ENCODE measurements at regions not wholly inside any gene's neighbourhood (a gene's known extent, or its start where the extent isn't known, plus 50 kb on each side); places are given as distances from the start of the nearest gene placed in this dataset.

DNA sequence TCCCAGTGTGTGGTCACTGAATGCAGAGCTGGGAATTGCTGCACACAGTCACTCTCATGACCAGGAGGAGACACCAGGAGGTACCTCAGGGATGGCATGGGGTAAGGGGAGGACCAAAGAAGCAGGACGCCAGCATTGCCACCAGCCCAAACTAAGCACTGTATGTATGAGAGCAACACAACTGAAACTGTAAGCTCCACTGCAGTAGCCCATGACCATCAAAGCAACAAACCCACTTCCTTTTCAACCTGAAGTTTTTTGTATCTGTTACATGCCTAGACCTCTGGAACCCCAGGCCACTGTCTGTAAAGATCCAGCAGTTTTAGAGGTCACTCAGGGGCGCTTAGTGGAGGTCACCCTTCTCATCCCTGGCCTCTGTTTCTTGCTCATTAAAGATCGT lies 164.3 kb downstream of the SETD4 start:
- DNase-seq (ENCODE audit: low read depth) = no peak

DNA sequence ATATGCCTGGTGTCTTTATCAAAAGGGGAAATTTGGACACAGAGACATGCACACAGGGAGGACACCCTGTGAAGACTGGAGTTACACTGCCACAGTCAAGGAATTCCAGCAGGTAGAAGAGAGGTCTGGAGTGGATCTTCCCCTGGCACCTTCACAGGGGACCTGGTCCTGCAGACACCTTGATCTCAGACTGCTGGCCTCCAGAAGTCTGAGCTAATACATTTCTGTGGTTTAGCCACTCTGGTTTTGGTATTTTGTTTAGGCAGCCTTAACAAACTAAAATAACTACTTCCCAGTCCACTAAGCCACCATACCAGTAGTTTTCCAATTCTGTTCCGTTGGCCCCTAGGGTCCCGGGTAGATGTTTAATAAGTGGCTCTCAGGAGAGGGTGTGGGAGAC lies 164.7 kb downstream of the SETD4 start:
- DNase-seq (ENCODE audit: low read depth) = no peak

GRCh38 chr21:35893156-35893555 lies 167.2 kb downstream of the SETD4 start:
- DNase-seq (ENCODE audit: low read depth) = no peak

DNA sequence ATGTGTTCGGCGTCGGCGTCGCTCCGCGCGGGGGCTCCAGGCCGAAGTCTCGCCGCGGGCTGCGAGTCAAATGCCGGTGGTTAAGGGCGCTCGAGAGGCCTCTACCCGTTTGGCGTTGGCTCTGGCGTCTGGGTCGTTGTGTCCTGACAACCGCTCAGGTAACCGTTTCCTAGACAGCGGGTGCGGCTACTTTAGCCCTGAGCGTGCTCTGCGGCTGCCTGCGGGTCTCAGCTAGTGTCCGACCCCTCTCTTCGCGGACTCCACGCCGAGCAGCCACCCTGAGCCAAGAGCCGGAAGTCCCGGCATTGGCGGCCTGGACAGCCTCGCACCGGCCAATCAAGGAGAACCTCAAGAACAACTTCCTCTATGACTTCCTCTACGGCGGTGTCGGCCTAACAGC lies 173.4 kb downstream of the SETD4 start:
- DNase-seq (ENCODE audit: low read depth) = no peak

DNA sequence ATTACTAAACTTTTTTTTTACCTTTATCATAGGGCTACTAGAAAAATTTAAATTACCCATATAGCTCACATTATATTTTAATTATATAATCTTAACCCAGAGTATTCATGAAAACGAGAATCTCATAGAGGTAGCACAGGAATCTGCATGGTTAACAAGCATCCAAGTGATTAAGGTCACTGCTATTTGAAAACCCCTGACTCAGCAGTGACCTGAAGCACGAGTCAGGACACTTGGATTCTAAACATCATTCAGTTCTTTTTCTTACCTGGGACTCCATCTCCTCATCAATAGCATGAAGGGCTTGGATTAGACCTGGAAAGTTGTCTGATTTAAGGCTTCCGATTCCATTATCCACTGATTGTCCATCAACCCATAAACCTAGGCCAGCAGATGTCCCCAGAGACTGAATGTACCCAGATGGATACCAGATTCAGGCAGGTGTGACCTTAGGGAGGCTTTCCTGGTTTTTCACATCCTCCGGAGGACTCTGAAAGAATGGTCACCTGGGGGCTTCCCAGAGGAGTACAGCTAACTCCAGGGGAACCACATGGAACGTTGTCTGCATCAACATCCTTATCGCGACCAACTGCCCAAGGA lies 174.3 kb downstream of the SETD4 start:
- DNase-seq (ENCODE audit: low read depth) = no peak

- DNase-seq (ENCODE audit: low read depth) = peak; percentile 41
Observed at GRCh38 chr21:35882791-35883240, 177.5 kb downstream of the SETD4 start.

- DNase-seq (ENCODE audit: low read depth) = no peak
Observed at GRCh38 chr21:35873441-35873840, 186.9 kb downstream of the SETD4 start.

DNA sequence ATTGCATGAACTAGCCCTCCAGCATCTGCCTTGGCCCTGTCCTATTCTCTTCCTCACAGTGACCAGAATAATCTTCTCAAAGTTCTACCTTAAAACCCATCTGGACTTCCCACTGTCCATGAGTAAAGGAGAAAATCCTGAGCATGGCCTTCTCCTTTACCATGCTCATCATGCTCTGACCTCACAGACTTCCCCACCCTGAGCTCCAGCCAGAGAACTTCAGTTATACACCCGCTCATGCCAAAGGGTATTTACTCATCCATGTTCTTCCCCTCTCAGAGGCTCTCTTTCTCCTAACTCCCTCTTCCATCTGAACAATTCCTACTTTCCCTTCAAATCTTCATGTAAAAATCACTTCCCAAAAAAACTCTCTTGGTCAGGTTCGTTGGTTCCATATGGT lies 188.4 kb downstream of the SETD4 start:
- no peak for DNase-seq (ENCODE audit: low read depth)

DNA sequence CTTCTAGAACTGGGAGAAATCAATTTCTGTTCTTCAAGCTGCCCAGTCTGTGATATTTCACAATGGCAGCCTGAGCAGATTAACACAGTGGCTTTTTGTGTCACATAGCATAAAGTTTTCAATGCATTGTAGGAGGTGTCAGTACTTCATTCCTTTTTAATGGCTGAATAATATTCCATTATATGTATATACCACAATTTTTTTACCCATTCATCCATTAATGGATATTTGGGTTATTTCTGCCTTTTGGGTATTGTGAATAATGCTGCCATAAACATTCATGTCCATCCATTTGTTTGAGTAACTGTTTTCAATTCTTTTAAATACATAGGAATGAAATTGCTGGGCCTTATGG lies 191.5 kb downstream of the SETD4 start:
- no peak for DNase-seq (ENCODE audit: low read depth)

- DNase-seq (ENCODE audit: low read depth) = no peak
Observed at GRCh38 chr21:35868005-35868868, 192.1 kb downstream of the SETD4 start.

DNA sequence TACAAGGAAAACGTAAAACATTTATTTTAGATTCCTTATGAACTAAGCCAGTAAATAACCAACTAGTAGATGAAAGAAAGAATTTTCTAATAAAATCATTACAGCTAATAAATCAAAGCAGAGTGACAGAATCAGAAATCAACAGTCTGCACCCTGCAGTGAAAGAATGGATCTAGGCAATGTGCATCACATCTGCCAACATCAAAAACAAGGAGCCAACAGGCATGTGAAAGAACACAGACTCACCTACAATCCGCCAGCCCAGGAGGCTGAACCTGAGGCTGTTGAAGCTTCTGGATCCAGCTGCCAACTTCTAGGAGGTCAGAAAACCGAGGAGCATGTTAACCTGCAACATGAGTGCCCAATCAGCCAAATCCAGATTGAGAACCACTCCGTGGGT lies 196.3 kb downstream of the SETD4 start:
- DNase-seq (ENCODE audit: low read depth) = no peak

GRCh38 chr21:35862969-35863368 lies 197.4 kb downstream of the SETD4 start:
- DNase-seq (ENCODE audit: low read depth) = no peak

DNA sequence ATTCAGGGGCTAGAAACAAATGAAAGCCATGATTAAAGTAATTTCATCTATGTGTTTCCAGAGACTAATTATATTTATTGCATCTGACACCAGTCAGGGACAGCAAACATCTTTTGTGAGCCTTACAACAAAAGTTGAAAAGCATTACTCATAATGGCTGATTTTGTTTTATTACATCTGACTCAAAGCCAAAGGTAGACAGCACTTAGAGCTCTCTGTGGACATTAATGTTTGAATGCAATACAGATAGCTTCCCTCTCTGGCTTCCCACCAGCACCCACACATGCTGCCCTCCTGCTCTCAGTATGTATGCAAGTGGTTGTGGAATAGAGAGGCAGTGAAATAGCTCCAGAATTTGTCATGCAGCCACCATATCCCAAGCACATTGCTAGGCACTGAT lies 198.7 kb downstream of the SETD4 start:
- DNase-seq (ENCODE audit: low read depth) = no peak

DNA sequence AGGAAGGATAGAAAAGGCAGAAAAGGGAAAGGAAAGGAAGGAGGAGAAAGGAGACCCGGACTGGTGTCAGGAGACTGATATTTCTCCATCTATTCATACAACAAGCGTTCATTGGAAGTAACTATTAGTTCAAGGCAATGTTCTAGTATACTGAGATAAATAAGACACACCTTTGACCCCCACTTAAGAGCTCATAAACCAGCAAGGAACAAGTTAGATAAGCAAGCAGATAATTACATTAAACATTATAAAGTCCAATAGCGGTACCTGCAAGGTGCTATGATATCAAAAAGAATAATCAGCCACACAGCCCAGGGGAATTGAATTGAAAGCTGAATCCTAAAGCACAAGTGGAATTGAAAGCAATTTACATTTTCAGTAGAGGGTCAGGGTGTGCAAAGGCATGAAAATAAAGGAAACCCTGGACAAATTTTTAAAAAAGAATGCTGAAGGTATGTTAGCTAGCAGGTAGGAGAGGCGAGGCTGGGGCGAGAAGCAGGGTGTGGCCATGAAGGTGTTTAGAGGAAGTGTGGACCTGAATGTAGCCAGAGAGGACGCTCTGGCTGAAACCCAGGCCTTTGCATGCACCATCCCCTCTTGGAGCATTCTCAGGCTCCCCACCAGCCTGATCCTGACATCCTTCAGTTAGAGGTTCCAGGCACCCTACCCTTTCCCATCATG lies 200.0 kb downstream of the SETD4 start:
- DNase-seq (ENCODE audit: low read depth) = no peak

DNA sequence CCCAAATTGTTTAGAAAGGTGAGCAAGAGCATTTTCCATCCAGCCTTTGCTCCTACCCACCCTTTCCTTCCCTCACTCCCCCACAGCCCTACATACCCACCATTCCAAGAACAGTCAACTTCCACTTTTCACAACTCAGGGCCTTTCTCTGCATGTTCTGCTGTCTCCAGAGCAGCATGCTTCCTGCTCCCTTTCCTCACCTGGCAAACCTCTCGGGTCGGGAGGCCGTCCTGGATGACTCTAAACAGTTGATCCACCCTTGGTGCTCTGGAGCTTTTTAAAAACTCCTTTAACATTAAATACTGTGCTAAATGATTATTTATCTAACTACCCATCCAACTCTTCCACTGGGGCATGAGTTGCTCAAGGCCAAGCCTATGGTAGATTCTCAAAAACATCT lies 200.6 kb downstream of the SETD4 start:
- no peak for DNase-seq (ENCODE audit: low read depth)

DNA sequence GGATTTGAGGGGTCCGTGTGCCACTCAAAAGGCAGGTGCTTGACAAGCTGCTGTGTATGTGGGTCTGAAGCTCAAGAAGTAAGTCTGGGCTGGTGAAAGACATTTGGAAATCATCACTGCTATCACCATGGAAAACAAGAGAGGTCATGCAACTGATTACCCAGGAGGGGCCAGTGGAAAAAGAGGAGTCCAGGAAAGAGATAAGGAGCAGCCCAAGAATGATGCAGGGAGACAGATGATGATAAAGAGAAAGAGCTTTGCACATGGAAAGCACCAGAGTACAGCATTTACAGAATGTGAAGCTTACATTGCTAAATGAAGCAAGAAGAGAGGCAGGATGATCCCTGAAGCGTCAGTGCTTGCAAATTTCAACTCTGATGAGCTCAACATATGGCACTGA lies 203.2 kb downstream of the SETD4 start:
- no peak for DNase-seq (ENCODE audit: low read depth)

DNA sequence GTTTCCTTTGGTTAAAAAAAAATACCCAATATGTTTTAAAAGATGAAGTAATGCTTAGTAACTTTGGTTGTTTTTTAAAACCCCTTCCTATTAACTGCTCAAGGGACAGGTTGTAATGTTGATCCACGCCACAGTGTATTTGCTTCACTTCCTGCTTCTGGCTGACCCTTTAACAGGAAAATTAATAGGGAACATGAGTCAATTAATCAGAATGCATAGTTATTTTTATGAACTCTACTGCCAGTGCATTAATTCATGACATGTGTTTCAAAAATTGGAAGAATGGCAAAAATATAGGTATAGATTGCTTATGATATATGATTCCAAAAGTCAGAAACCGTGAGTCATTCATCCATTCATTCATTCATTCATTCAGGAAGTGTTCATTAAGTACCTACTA lies 204.8 kb downstream of the SETD4 start:
- no peak for DNase-seq (ENCODE audit: low read depth)

DNA sequence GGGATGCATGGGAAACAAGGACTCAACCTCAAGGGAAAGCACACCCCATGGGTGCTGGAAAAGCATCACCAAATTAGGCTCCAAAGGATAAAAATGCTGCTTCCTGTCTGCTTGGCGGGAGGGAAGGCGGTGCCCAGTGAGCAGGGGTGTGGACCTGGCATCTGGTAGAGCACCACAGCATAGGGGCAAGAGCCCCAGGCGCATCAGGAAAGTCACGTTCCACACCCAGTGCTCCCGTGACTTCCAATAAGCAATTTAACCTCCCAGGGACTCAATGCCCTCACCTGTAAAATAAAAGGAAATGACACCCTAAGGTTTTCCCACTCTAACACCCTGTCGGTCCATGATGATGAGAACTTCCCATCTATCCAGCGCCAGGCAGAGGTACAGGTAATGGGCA lies 206.0 kb downstream of the SETD4 start:
- no peak for DNase-seq (ENCODE audit: low read depth)

DNA sequence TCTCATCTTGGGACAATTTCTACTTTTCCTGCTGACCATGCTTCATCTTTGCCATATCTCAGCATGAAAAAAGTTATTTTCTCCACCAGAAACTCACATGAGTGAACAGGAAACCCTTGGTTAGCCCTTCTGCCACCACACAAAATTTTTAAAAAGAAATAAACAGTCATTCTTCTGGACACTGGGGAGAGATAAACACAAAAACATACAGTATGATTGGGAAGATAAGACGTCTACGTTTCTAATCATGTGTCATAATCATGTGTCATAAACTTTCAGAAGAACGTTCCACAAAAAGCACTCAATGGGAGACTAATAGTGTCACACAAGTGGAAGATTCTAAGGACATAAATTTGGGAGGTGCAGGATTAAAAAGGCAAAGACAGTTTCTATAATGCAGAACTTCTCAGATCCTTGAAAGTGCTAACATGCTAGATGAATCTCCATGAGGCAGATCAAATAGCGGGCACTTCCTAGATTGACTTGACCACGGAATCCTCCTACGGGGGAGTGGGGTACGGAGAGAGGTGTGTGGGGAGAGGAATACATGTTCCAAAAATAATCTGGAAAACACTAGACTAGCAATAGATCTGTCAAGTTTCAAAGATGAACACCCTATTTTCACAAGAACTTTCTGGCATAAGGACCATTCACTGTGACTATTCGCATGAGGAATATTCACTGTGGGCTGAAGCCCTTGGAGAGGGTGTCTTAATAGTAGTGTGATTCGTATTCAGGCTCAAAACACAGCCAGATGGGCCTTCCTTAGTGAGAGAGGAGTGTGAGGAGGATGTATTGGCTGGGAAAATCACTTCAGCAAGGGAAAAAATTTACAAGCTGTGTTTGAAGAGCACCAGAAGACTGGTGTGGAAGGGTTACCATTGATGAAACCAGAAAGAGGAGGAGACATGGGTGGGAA lies 206.7 kb downstream of the SETD4 start:
- no peak for DNase-seq (ENCODE audit: low read depth)

- DNase-seq (ENCODE audit: low read depth) = no peak
Observed at GRCh38 chr21:35852820-35853219, 207.5 kb downstream of the SETD4 start.

GRCh38 chr21:35850542-35851103 lies 209.7 kb downstream of the SETD4 start:
- no peak for DNase-seq (ENCODE audit: low read depth)

All from HT1080 (cell line).